Thoracic aorta (tissue), 2 donors: ENCODE measurements at regions not wholly inside any gene's neighbourhood (a gene's known extent, or its start where the extent isn't known, plus 50 kb on each side); places are given as distances from the start of the nearest gene placed in this dataset.
"Not testable (repeated sequence)": the region's sequence is repeated elsewhere in the genome, so short reads cannot be mapped to it uniquely, and the experiment has no call there.

ENCODE experiments used
- ATAC-seq: fragments of 150-250 bp; one replicate; pipeline ENCODE4 v1.8.0; 2017; ENCODE audit warnings: low read depth; ENCODE audit not compliant: insufficient number of reproducible peaks, low FRiP score
- DNase-seq: peaks from one replicate; pipeline ENCODE4 v3.0.0-alpha.2; 2020; ENCODE audit warnings: low spot score
- H3K27ac ChIP-seq, 2 donors: fragments of 200-600 bp; sonication (generic); 1 replicate in 1 of 2; 2 replicates in 1 of 2; pipeline ENCODE4 v1.5.1; 2016; ENCODE audit warnings: mild to moderate bottlenecking in 2 of 2, moderate library complexity in 2 of 2
- H3K27me3 ChIP-seq: fragments of 200-600 bp; sonication (generic); replicated peaks from 2 replicates; pipeline ENCODE4 v1.6.0; 2016; ENCODE audit warnings: mild to moderate bottlenecking; ENCODE audit not compliant: insufficient read depth
- H3K36me3 ChIP-seq: fragments of 200-600 bp; sonication (generic); one replicate; pipeline ENCODE4 v1.5.1; 2016
- H3K4me1 ChIP-seq, 2 donors: fragments of 200-600 bp; sonication (generic); 1 replicate in 1 of 2; 2 replicates in 1 of 2; pipeline versions ENCODE4 v1.5.1 to v1.6.0; 2016; ENCODE audit warnings: low read depth in 2 of 2, mild to moderate bottlenecking in 1 of 2; ENCODE audit not compliant: control insufficient read depth in 1 of 2
- H3K4me3 ChIP-seq: fragments of 200-600 bp; sonication (generic); 2 replicates; pipeline ENCODE4 v1.5.1; 2016; ENCODE audit warnings: mild to moderate bottlenecking
- H3K9me3 ChIP-seq: fragments of 200-600 bp; sonication (generic); 2 replicates; pipeline ENCODE4 v1.5.1; 2016
- CTCF ChIP-seq: fragments of 200-600 bp; sonication (generic); IDR thresholded peaks from one replicate; pipeline ENCODE4 v1.5.1; 2019; ENCODE audit warnings: antibody characterized with exemption

DNA sequence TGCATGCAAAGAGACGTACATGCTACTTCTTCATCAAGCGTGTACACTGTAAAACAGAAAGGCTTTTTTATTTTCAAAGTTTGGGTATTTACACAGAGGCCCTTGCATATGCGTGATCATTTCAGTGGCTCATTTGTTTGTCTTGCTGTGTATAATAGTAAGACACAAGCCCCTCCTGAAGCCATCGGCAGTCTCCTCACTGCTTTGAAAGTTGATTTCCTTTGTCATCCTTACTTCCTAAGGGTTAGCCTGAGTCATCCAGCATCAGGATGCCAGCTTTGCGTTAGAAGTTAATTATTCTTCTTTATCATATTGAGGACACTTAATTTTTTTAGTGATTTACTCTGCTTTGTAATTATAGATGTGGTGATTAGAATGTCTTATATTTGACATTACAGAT is 72.5 kb upstream of the CTBP2 start:
- Histone ChIP-seq H3K27me3 (no peaks in the 10 kb centered on the region), H3K4me3 (no peak overlapping the region), H3K9me3 (no peaks in the 10 kb centered on the region), H3K27ac (no peak overlapping the region), H3K36me3 (no peaks in the 10 kb centered on the region), H3K4me1 (no peaks in the 10 kb centered on the region)
- no peak for TF ChIP-seq CTCF
- DNase-seq (no peak), ATAC-seq (no peak)

DNA sequence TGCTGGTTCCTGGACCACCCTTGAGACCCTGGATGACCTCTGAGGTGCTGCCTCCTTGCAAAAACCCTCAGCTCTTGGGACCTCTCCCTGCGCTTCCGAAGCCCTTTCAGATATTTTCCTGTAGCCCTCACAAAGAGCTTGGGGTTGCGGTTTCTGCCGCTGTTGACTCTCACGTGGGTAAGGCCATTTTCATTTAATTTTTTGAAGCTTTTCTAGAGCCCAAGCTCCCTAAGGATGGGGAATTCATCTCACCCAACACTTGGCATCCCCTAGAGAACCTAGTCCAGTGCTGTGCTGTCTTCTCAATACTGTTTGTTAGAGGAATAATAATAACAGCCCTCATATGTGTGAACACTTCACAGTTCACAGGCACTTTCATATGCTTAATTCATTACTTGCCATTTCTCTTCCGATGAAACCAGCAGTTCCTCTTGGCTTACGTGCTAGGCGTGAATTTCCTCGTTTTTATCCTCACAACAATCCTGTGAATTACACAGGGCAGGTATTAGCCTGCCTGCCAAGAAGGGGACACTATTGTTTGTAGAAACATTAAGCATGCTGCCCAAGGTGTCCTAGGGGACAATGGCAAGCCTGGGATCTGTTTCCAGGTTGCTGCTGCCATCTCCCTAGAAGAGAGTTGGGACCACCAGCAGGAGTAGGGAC is 71.6 kb upstream of the CTBP2 start:
- Histone ChIP-seq H3K27ac (no peak overlapping the region), H3K36me3 (no peaks in the 10 kb centered on the region), H3K4me1 (no peaks in the 10 kb centered on the region), H3K27me3 (no peaks in the 10 kb centered on the region), H3K9me3 (no peaks in the 10 kb centered on the region), H3K4me3 (no peak overlapping the region)
- DNase-seq (no peak), ATAC-seq (no peak)
- no peak for TF ChIP-seq CTCF

GRCh38 chr10:125231116-125231812 is 70.9 kb upstream of the CTBP2 start:
- no peaks in the 10 kb centered on the region for H3K36me3 ChIP-seq
- no peak overlapping the region for H3K4me3 ChIP-seq
- H3K9me3 ChIP-seq: no peaks in the 10 kb centered on the region
- DNase-seq: no peak
- H3K27me3 ChIP-seq: no peaks in the 10 kb centered on the region
- no peak for TF ChIP-seq CTCF
- no peak overlapping the region for H3K27ac ChIP-seq
- no peaks in the 10 kb centered on the region for H3K4me1 ChIP-seq
- no peak for ATAC-seq

GRCh38 chr10:125230251-125230650 is 69.9 kb upstream of the CTBP2 start:
- H3K36me3 ChIP-seq: no peaks in the 10 kb centered on the region
- ATAC-seq (no peak), DNase-seq (no peak)
- no peak for TF ChIP-seq CTCF
- H3K9me3 ChIP-seq: no peaks in the 10 kb centered on the region
- no peaks in the 10 kb centered on the region for H3K4me1 ChIP-seq
- H3K27me3 ChIP-seq: no peaks in the 10 kb centered on the region
- no peak overlapping the region for H3K4me3 ChIP-seq
- H3K27ac ChIP-seq: no peak overlapping the region

GRCh38 chr10:125228245-125228940 is 68.0 kb upstream of the CTBP2 start:
- H3K36me3 ChIP-seq, DNase-seq, H3K4me3 ChIP-seq, H3K4me1 ChIP-seq, H3K9me3 ChIP-seq, H3K27me3 ChIP-seq, ATAC-seq, H3K27ac ChIP-seq: not testable (repeated sequence)
